ENCODE measurements at regions not wholly inside any gene's neighbourhood (a gene's known extent, or its start where the extent isn't known, plus 50 kb on each side); places are given as distances from the start of the nearest gene placed in this dataset.

- TF ChIP-seq WRNIP1 (IDR thresholded peaks at IDR 0.05; ENCODE audit: borderline replicate concordance, low read depth, low read length): no peak
- TF ChIP-seq BACH1 (IDR thresholded peaks at IDR 0.05; ENCODE audit: borderline replicate concordance): no peak
- no peak for TF ChIP-seq SPI1 (IDR thresholded peaks at IDR 0.05; ENCODE audit: borderline replicate concordance, insufficient read depth, low read depth, low read length)
- TF ChIP-seq NFYB (IDR thresholded peaks at IDR 0.05; ENCODE audit: insufficient read depth, low read depth, low read length): no peak
These were observed 70.4 kb downstream of the METRNL start (continued) for GRCh38 chr17:83149761-83150251.

- DNase-seq (ENCODE audit: low read depth, low spot score) (no peak), FAIRE-seq (no peak), ATAC-seq (no peak)
- intact Hi-C loops (cut with micrococcal nuclease; ENCODE audit: unreplicated experiment) (no loop called here), in situ Hi-C loops (cut with MboI) (no loop called here)
- WGBS (ENCODE audit: insufficient coverage, insufficient replicate concordance, low lambda C conversion rate, missing lambda C conversion rate): 39% methylated on average over 10 of the region's 10 CpGs
- no peaks in the 10 kb centered on the region for H3K79me2 ChIP-seq (ENCODE audit: control insufficient read depth, insufficient read depth, low read length)
- CTCF ChIA-PET: no interaction called here
- no peaks in the 10 kb centered on the region for H3K36me3 ChIP-seq (ENCODE audit: control insufficient read depth in 2 of 2, insufficient read depth in 2 of 2, low read length in 1 of 2)
- BruUV-seq (replicated peaks): no TSS peak
- no peak overlapping the region for H2AFZ ChIP-seq (ENCODE audit: control insufficient read depth, low read depth, low read length)
- peaks cover 0 to 2% of the 10 kb centered on the region in 2 experiments; a peak in 3 of 4 replicates for H3K27me3 ChIP-seq (replicated peaks in 1 of 2; ENCODE audit: control insufficient read depth in 2 of 2, insufficient read depth in 2 of 2, low read length in 1 of 2)
- no peak overlapping the region for H3K9ac ChIP-seq (ENCODE audit: control insufficient read depth, insufficient read depth, low read length)
- SMC1A ChIA-PET (ENCODE audit: uncharacterized antibody, unreplicated experiment): no interaction called here
- H4K20me1 ChIP-seq (ENCODE audit: control insufficient read depth, insufficient read depth): no peaks in the 10 kb centered on the region
- H3K4me2 ChIP-seq (ENCODE audit: control insufficient read depth, insufficient read depth): no peak overlapping the region
- no peak overlapping the region for H3K27ac ChIP-seq (ENCODE audit: control insufficient read depth, insufficient read depth)
- H3K4me1 ChIP-seq (ENCODE audit: control insufficient read depth, insufficient read depth, low read length): no peaks in the 10 kb centered on the region
- RAD21 ChIA-PET (ENCODE audit: unreplicated experiment): no interaction called here
- POLR2A ChIA-PET: no interaction called here
- no peak overlapping the region for H3K4me3 ChIP-seq
- H3K9me3 ChIP-seq (replicated peaks; ENCODE audit: control insufficient read depth, insufficient read depth, low read length): no peaks in the 10 kb centered on the region; the same call in 2 of the 3 replicates
- TF ChIP-seq SMC3 (IDR thresholded peaks at IDR 0.05; ENCODE audit: borderline replicate concordance, low read length): no peak
- no peak for TF ChIP-seq NR2C1 (IDR thresholded peaks at IDR 0.05)
- TF ChIP-seq NKRF (conservative IDR thresholded peaks at IDR 0.05): no peak
- no peak for TF ChIP-seq ASH2L (IDR thresholded peaks at IDR 0.05; ENCODE audit: borderline replicate concordance, low read depth)
- TF ChIP-seq POLR2A (IDR thresholded peaks at IDR 0.05; ENCODE audit: low read depth, low read length): no peak
- TF ChIP-seq ZBTB4 (CRISPR knock-in tag; IDR thresholded peaks at IDR 0.05): no peak
- no peak for TF ChIP-seq REST (IDR thresholded peaks at IDR 0.05; ENCODE audit: low read depth, low read length)
- TF ChIP-seq PKNOX1 (IDR thresholded peaks at IDR 0.05): no peak
These were observed 71.1 kb downstream of the METRNL start for GRCh38 chr17:83150369-83151055.

All from GM12878 (cell line).